H1 (cell line): ENCODE measurements at regions not wholly inside any gene's neighbourhood (a gene's known extent, or its start where the extent isn't known, plus 50 kb on each side); places are given as distances from the start of the nearest gene placed in this dataset.

Experiments used
- CTCF ChIA-PET: fragments of 300-600 bp; sonication (Branson Sonifier 250); formaldehyde crosslinking; loops from one replicate; lab custom pipeline; 2021; ENCODE audit not compliant: partially characterized antibody; lab: Charles Lee
- POLR2A ChIA-PET: fragments of 300-600 bp; sonication (Branson Sonifier 250); formaldehyde crosslinking; loops from one replicate; lab custom pipeline; 2021; ENCODE audit warnings: inconsistent platforms; ENCODE audit not compliant: partially characterized antibody; lab: Charles Lee
- DNase-seq, 2 experiments: peaks; one replicate each; pipeline versions ENCODE4 v3.0.0 to v3.0.0-alpha.2; 2010 to 2022; ENCODE audit warnings: low spot score in 2 of 2, low read depth in 1 of 2, mixed read lengths in 1 of 2
- FAIRE-seq: peaks from 2 replicates; lab custom pipeline; 2011; peaks lifted over from hg19 to GRCh38; lab: Jason Lieb, UNC
- H2AFZ ChIP-seq: 2 replicates; pipeline ENCODE4 v1.8.1; 2012; ENCODE audit warnings: low read length, inconsistent platforms
- H2AK5ac ChIP-seq: 2 replicates; pipeline ENCODE4 v1.6.1; 2013; ENCODE audit warnings: low read depth, low read length
- H2BK120ac ChIP-seq: replicated peaks from 2 replicates; pipeline ENCODE3; 2013; ENCODE audit warnings: low read depth, low read length, inconsistent platforms
- H2BK12ac ChIP-seq: 2 replicates; pipeline ENCODE4 v1.6.1; 2013; ENCODE audit warnings: low read depth, low read length
- H2BK15ac ChIP-seq: 2 replicates; pipeline ENCODE4 v1.6.1; 2013; ENCODE audit warnings: low read length
- H2BK20ac ChIP-seq: 2 replicates; pipeline ENCODE4 v1.6.1; 2013; ENCODE audit warnings: low read length
- H2BK5ac ChIP-seq: 2 replicates; pipeline ENCODE4 v1.6.1; 2013; ENCODE audit warnings: low read depth, low read length
- H3K14ac ChIP-seq: 2 replicates; pipeline ENCODE4 v1.6.1; 2013; ENCODE audit warnings: inconsistent platforms; ENCODE audit not compliant: insufficient read length
- H3K18ac ChIP-seq: 2 replicates; pipeline ENCODE4 v1.6.1; 2013; ENCODE audit warnings: low read length; ENCODE audit errors: extremely low read depth
- H3K23ac ChIP-seq: 2 replicates; pipeline ENCODE4 v1.6.1; 2013; ENCODE audit warnings: inconsistent platforms; ENCODE audit not compliant: insufficient read length
- H3K23me2 ChIP-seq: 2 replicates; pipeline ENCODE4 v1.6.1; 2013; ENCODE audit warnings: low read depth, low read length
- H3K27ac ChIP-seq: 2 replicates; pipeline ENCODE4 v1.6.1; 2011; ENCODE audit warnings: low read depth, low read length, inconsistent platforms
- H3K27me3 ChIP-seq, 4 experiments: replicated peaks in 1 of 4; 1 replicate in 1 of 4; 2 replicates in 3 of 4; pipeline versions ENCODE4 v1.6.1 to v1.8.1; 2011 to 2013; ENCODE audit warnings: low read length in 3 of 4, mild to moderate bottlenecking in 3 of 4, inconsistent platforms in 2 of 4, mixed read lengths in 2 of 4, moderate library complexity in 1 of 4; ENCODE audit not compliant: control insufficient read depth in 3 of 4, insufficient read depth in 3 of 4; ENCODE audit errors: extremely low read depth in 1 of 4
- H3K36me3 ChIP-seq, 4 experiments: 2 replicates each; pipeline versions ENCODE4 v1.6.1 to v1.8.1; 2011 to 2013; ENCODE audit warnings: mild to moderate bottlenecking in 4 of 4, low read length in 3 of 4, moderate library complexity in 2 of 4, control low read depth in 1 of 4, inconsistent platforms in 1 of 4; ENCODE audit not compliant: insufficient read depth in 4 of 4, control insufficient read depth in 2 of 4
- H3K4ac ChIP-seq: replicated peaks from 2 replicates; pipeline ENCODE3; 2013; ENCODE audit warnings: low read length, low read depth, mixed read lengths, inconsistent platforms; ENCODE audit not compliant: insufficient read length
- H3K4me1 ChIP-seq, 4 experiments: replicated peaks in 1 of 4; 1 replicate in 1 of 4; 2 replicates in 3 of 4; pipeline versions ENCODE4 v1.6.1 to v1.8.1; 2011 to 2013; ENCODE audit warnings: low read length in 3 of 4, inconsistent platforms in 2 of 4, mixed read lengths in 1 of 4; ENCODE audit not compliant: insufficient read depth in 4 of 4, control insufficient read depth in 3 of 4
- H3K4me2 ChIP-seq, 2 experiments: 2 replicates each; pipeline versions ENCODE4 v1.6.1 to v1.8.1; 2011 to 2013; ENCODE audit warnings: low read depth in 2 of 2, low read length in 2 of 2, control low read depth in 1 of 2, inconsistent platforms in 1 of 2, mild to moderate bottlenecking in 1 of 2; ENCODE audit not compliant: insufficient read depth in 1 of 2
- H3K4me3 ChIP-seq, 4 experiments: fragments of 200-600, 300-600 bp in 1 of 4; sonication (generic), shearing (Covaris generic), sonication (Bioruptor Twin) in 1 of 4; 2 replicates each; pipeline versions ENCODE4 v1.5.1 to v1.8.1; 2011 to 2016; ENCODE audit warnings: low read length in 4 of 4, low read depth in 3 of 4, control low read depth in 2 of 4, inconsistent platforms in 2 of 4, mild to moderate bottlenecking in 2 of 4, mixed read lengths in 1 of 4, moderate library complexity in 1 of 4; ENCODE audit not compliant: insufficient read depth in 2 of 4; ENCODE audit errors: extremely low read depth in 1 of 4
- H3K56ac ChIP-seq: replicated peaks from 2 replicates; pipeline ENCODE3; 2013; ENCODE audit warnings: low read depth, mild to moderate bottlenecking, mixed read lengths, low read length, inconsistent platforms; ENCODE audit not compliant: insufficient read length
- H3K79me1 ChIP-seq: 2 replicates; pipeline ENCODE4 v1.6.1; 2013; ENCODE audit warnings: low read depth, low read length, control low read depth
- H3K79me2 ChIP-seq, 2 experiments: 2 replicates each; pipeline versions ENCODE4 v1.6.1 to v1.8.1; 2012 to 2013; ENCODE audit warnings: low read length in 2 of 2, mild to moderate bottlenecking in 2 of 2, inconsistent platforms in 1 of 2; ENCODE audit not compliant: insufficient read depth in 2 of 2, control insufficient read depth in 1 of 2
- H3K9ac ChIP-seq, 4 experiments: replicated peaks in 1 of 4; 1 replicate in 1 of 4; 2 replicates in 3 of 4; pipeline versions ENCODE4 v1.6.1 to v1.8.1; 2011 to 2013; ENCODE audit warnings: low read depth in 3 of 4, low read length in 3 of 4, control low read depth in 2 of 4, mild to moderate bottlenecking in 2 of 4, moderate library complexity in 2 of 4, inconsistent platforms in 1 of 4; ENCODE audit errors: extremely low read depth in 1 of 4
- H3K9me3 ChIP-seq, 2 experiments: 2 replicates each; pipeline versions ENCODE4 v1.6.1 to v1.8.1; 2012 to 2013; ENCODE audit warnings: mild to moderate bottlenecking in 2 of 2, moderate library complexity in 2 of 2, control low read depth in 1 of 2, inconsistent platforms in 1 of 2, low read depth in 1 of 2, low read length in 1 of 2, mixed read lengths in 1 of 2; ENCODE audit not compliant: insufficient read depth in 2 of 2
- H4K20me1 ChIP-seq, 2 experiments: replicated peaks in 1 of 2; 2 replicates each; pipeline versions ENCODE3 to v1.8.1; 2011 to 2013; ENCODE audit warnings: inconsistent platforms in 2 of 2, low read length in 2 of 2, mild to moderate bottlenecking in 1 of 2; ENCODE audit not compliant: insufficient read depth in 2 of 2, control insufficient read depth in 1 of 2
- H4K5ac ChIP-seq: 2 replicates; pipeline ENCODE4 v1.6.1; 2013; ENCODE audit warnings: low read length, low read depth, mixed read lengths, inconsistent platforms; ENCODE audit not compliant: insufficient read length
- H4K8ac ChIP-seq: 2 replicates; pipeline ENCODE4 v1.8.0; 2013; ENCODE audit warnings: mild to moderate bottlenecking, moderate library complexity, low read length, inconsistent platforms; ENCODE audit not compliant: insufficient read depth; ENCODE audit errors: extremely low read depth
- H4K91ac ChIP-seq: replicated peaks from 2 replicates; pipeline ENCODE3; 2013; ENCODE audit warnings: low read length, mixed read lengths, inconsistent platforms; ENCODE audit not compliant: insufficient read length
- BCL11A ChIP-seq, 2 experiments: IDR thresholded peaks; one replicate each; pipeline ENCODE4 v1.6.1; 2011; ENCODE audit warnings: low read depth in 2 of 2, low read length in 2 of 2, mild to moderate bottlenecking in 2 of 2
- EP300 ChIP-seq, 2 experiments: IDR thresholded peaks; 1 replicate in 1 of 2; 2 replicates in 1 of 2; pipeline ENCODE4 v1.6.1; 2011 to 2012; ENCODE audit warnings: low read depth in 2 of 2, low read length in 2 of 2, mild to moderate bottlenecking in 2 of 2, borderline replicate concordance in 1 of 2, inconsistent platforms in 1 of 2, moderate library complexity in 1 of 2
- RAD21 ChIP-seq, 2 experiments: IDR thresholded peaks in 1 of 2; conservative IDR thresholded peaks in 1 of 2; 2 replicates each; pipeline ENCODE4 v1.6.1; 2011; ENCODE audit warnings: low read depth in 2 of 2, low read length in 2 of 2, improper control_type of control experiment in 1 of 2, inconsistent platforms in 1 of 2, mild to moderate bottlenecking in 1 of 2, moderate library complexity in 1 of 2
- TAF7 ChIP-seq: optimal IDR thresholded peaks from 2 replicates; pipeline ENCODE3; 2011; ENCODE audit warnings: low read depth, mild to moderate bottlenecking, inconsistent platforms, low read length, moderate library complexity, borderline replicate concordance
- WGBS, 2 experiments: shearing (Covaris generic) in 1 of 2; methylation state at CpG; one replicate each; pipeline versions ENCODE4 v1.1.6 to v1.1.7; 2013 to 2015; ENCODE audit warnings: low lambda C conversion rate in 2 of 2, mixed read lengths in 2 of 2, inconsistent platforms in 1 of 2, low coverage in 1 of 2, missing lambda C conversion rate in 1 of 2; ENCODE audit not compliant: insufficient replicate concordance in 2 of 2, insufficient coverage in 1 of 2, insufficient read length in 1 of 2; ENCODE audit errors: extremely low coverage in 1 of 2, missing lambda C conversion rate in 1 of 2; 5-methylcytosine and 5-hydroxymethylcytosine counted together

GRCh38 chr6:117210279-117210678 is 55.1 kb upstream of the VGLL2 start:
- no peak overlapping the region for H3K4me3 ChIP-seq
- H2BK12ac ChIP-seq, result no peak overlapping the region
- 81% methylated on average over 1 of the region's 1 CpG; no CpG with 5 or more reads in 1 of the 2 experiments for WGBS, 2 experiments
- H2BK15ac ChIP-seq, result no peak overlapping the region
- no peak overlapping the region for H3K27ac ChIP-seq
- no peak overlapping the region for H4K91ac ChIP-seq
- no peak overlapping the region for H3K14ac ChIP-seq
- H3K27me3 ChIP-seq, result no peaks in the 10 kb centered on the region
- H2AK5ac ChIP-seq, result no peak overlapping the region
- no peak overlapping the region for H2BK20ac ChIP-seq
- no peak overlapping the region for H2AFZ ChIP-seq
- H4K5ac ChIP-seq, result no peak overlapping the region
- no peaks in the 10 kb centered on the region for H3K79me1 ChIP-seq
- H3K79me2 ChIP-seq, result no peaks in the 10 kb centered on the region
- ChIA-PET POLR2A (interaction anchor here (0.6 kb wide), 1 partner anchor 21 kb away, joined by 4 read pairs; no protein-coding TSS in a partner anchor), CTCF (interaction anchor here (1.1 kb wide), 1 partner anchor 21 kb away, joined by 3 read pairs; no protein-coding TSS in a partner anchor)
- no peak overlapping the region for H3K18ac ChIP-seq
- no peaks in the 10 kb centered on the region for H3K36me3 ChIP-seq
- H3K9ac ChIP-seq, result no peak overlapping the region
- no peak overlapping the region for H3K4me2 ChIP-seq
- TF ChIP-seq EP300 (IDR thresholded peaks at IDR 0.05; ENCODE audit: borderline replicate concordance in 1 of 2, low read depth in 2 of 2, low read length in 2 of 2), result no peak
- TF ChIP-seq BCL11A (IDR thresholded peaks at IDR 0.05; ENCODE audit: low read depth in 2 of 2, low read length in 2 of 2), result no peak
- TF ChIP-seq TAF7, result no peak
- TF ChIP-seq RAD21 (IDR thresholded peaks at IDR 0.05 in 1 of 2, conservative IDR thresholded peaks at IDR 0.05 in 1 of 2; ENCODE audit: low read depth in 2 of 2, low read length in 2 of 2), result no peak
- FAIRE-seq (no peak), DNase-seq (no peak)
- no peak overlapping the region for H4K8ac ChIP-seq
- H2BK120ac ChIP-seq, result no peak overlapping the region
- H3K4ac ChIP-seq, result no peak overlapping the region
- H2BK5ac ChIP-seq, result no peak overlapping the region
- H4K20me1 ChIP-seq, result no peaks in the 10 kb centered on the region
- H3K4me1 ChIP-seq, result peaks cover 0 to 2% (median 0%) of the 10 kb centered on the region in 4 experiments; a peak in 2 of 7 replicates
- H3K9me3 ChIP-seq, result no peaks in the 10 kb centered on the region
- no peak overlapping the region for H3K56ac ChIP-seq
- no peak overlapping the region for H3K23ac ChIP-seq
- H3K23me2 ChIP-seq, result no peaks in the 10 kb centered on the region
